Adrenal gland (tissue), 9 donors: ENCODE measurements at regions not wholly inside any gene's neighbourhood (a gene's known extent, or its start where the extent isn't known, plus 50 kb on each side); places are given as distances from the start of the nearest gene placed in this dataset.

Source experiments
- DNase-seq, 7 donors: peaks; one replicate each; pipeline ENCODE4 v3.0.0-alpha.2; 2019 to 2020
- H3K27ac ChIP-seq, 5 donors: fragments of 200-600 bp; sonication (generic) in 4 of 5; 1 replicate in 3 of 5; 2 replicates in 2 of 5; pipeline versions ENCODE4 v1.5.1 to v1.8.0; 2016 to 2020; ENCODE audit warnings: mild to moderate bottlenecking in 1 of 5
- H3K27me3 ChIP-seq: fragments of 200-600 bp; 2 replicates; pipeline ENCODE4 v1.8.0; 2021
- H3K36me3 ChIP-seq, 2 donors: fragments of 200-600 bp; replicated peaks in 1 of 2; 1 replicate in 1 of 2; 2 replicates in 1 of 2; pipeline versions ENCODE4 v1.5.1 to v1.8.0; 2018 to 2022
- H3K4me1 ChIP-seq, 2 donors: fragments of 200-600 bp; replicated peaks in 1 of 2; 1 replicate in 1 of 2; 2 replicates in 1 of 2; pipeline versions ENCODE4 v1.5.1 to v1.8.0; 2018 to 2021
- H3K4me3 ChIP-seq, 4 donors: fragments of 200-600 bp; sonication (generic) in 3 of 4; one replicate each; pipeline ENCODE4 v1.5.1; 2016 to 2018
- H3K9me3 ChIP-seq, 3 donors: fragments of 200-600 bp; sonication (generic) in 1 of 3; replicated peaks in 1 of 3; 1 replicate in 2 of 3; 2 replicates in 1 of 3; pipeline versions ENCODE4 v1.5.1 to v1.8.0; 2016 to 2021
- CTCF ChIP-seq, 6 experiments: fragments of 450-650 bp in 4 of 6; fragments of 200-600 bp in 2 of 6; sonication (generic) in 1 of 6; IDR thresholded peaks; 1 replicate in 5 of 6; 2 replicates in 1 of 6; pipeline versions ENCODE4 v1.5.1 to v1.8.0; 2016 to 2021; ENCODE audit warnings: antibody characterized with exemption in 6 of 6, mild to moderate bottlenecking in 2 of 6, moderate library complexity in 1 of 6
- POLR2A ChIP-seq, 2 donors: fragments of 450-650 bp; IDR thresholded peaks; one replicate each; pipeline ENCODE4 v1.6.1; 2017; ENCODE audit warnings: antibody characterized with exemption in 2 of 2, mild to moderate bottlenecking in 2 of 2, moderate library complexity in 1 of 2
- WGBS, 4 donors: extraction: QIAGEN DNeasy Blood & Tissue Kit in 2 of 4; methylation state at CpG; one replicate each; pipeline versions ENCODE4 v1.1.5 to v1.1.7; 2013 to 2017; 5-methylcytosine and 5-hydroxymethylcytosine counted together
- intact Hi-C, 2 donors: fragments of 100-400 bp; cut with DNase I; formaldehyde crosslinking; loops; one replicate each; pipeline versions ENCODE4 v1.14.1 to v1.15.0; 2022 to 2023
- donor health status: healthy with polysubstance abuse.
- donor health status: Bipolar disorder and iron deficiency.
- donor health status: DM: yes; HTN: yes; CAD: no.
- donor health status: DM: no; HTN: no; CAD: no.
- donor health status: DM: no; HTN: no; CAD: no.

- H3K27me3 ChIP-seq, result no peaks in the 10 kb centered on the region
- intact Hi-C loops, result no loop called here
- no peak overlapping the region for H3K27ac ChIP-seq
- no peaks in the 10 kb centered on the region for H3K4me1 ChIP-seq
- TF ChIP-seq POLR2A (IDR thresholded peaks at IDR 0.05) (no peak), CTCF (IDR thresholded peaks at IDR 0.05) (no peak)
- DNase-seq, result no peak
- H3K36me3 ChIP-seq, result no peaks in the 10 kb centered on the region
- H3K4me3 ChIP-seq, result no peak overlapping the region
- 95 to 98% (median 97%) methylated on average over 1 of the region's 1 CpG for WGBS, 4 donors
- peaks cover 0 to 4% (median 0%) of the 10 kb centered on the region in 3 donors for H3K9me3 ChIP-seq
Observed at GRCh38 chr18:27856820-27857219, 320.1 kb downstream of the CDH2 start.

GRCh38 chr18:27855486-27855885 is 321.4 kb downstream of the CDH2 start:
- intact Hi-C loops, result no loop called here
- H3K36me3 ChIP-seq, result no peaks in the 10 kb centered on the region
- DNase-seq, result no peak
- no peaks in the 10 kb centered on the region for H3K27me3 ChIP-seq
- H3K9me3 ChIP-seq, result peaks cover 0 to 4% (median 0%) of the 10 kb centered on the region in 3 donors
- H3K27ac ChIP-seq, result no peak overlapping the region
- no peaks in the 10 kb centered on the region for H3K4me1 ChIP-seq
- TF ChIP-seq POLR2A (IDR thresholded peaks at IDR 0.05) (no peak), CTCF (IDR thresholded peaks at IDR 0.05) (no peak)
- H3K4me3 ChIP-seq, result no peak overlapping the region

- WGBS, 4 donors, result 91 to 100% (median 97%) methylated on average over 1 of the region's 1 CpG
- no peak overlapping the region for H3K27ac ChIP-seq
- H3K4me1 ChIP-seq, result no peaks in the 10 kb centered on the region
- no peaks in the 10 kb centered on the region for H3K36me3 ChIP-seq
- H3K27me3 ChIP-seq, result no peaks in the 10 kb centered on the region
- peaks cover 0 to 4% (median 0%) of the 10 kb centered on the region in 3 donors for H3K9me3 ChIP-seq
- no peak for DNase-seq
- TF ChIP-seq CTCF (IDR thresholded peaks at IDR 0.05) (no peak), POLR2A (IDR thresholded peaks at IDR 0.05) (no peak)
- H3K4me3 ChIP-seq, result no peak overlapping the region
- intact Hi-C loops, result no loop called here
Observed at GRCh38 chr18:27854631-27855030, 322.3 kb downstream of the CDH2 start.

- no peaks in the 10 kb centered on the region for H3K27me3 ChIP-seq
- no peak for DNase-seq
- H3K27ac ChIP-seq, result no peak overlapping the region
- H3K9me3 ChIP-seq, result no peaks in the 10 kb centered on the region
- H3K4me3 ChIP-seq, result no peak overlapping the region
- no peaks in the 10 kb centered on the region for H3K4me1 ChIP-seq
- no peak for TF ChIP-seq POLR2A (IDR thresholded peaks at IDR 0.05)
- TF ChIP-seq CTCF (IDR thresholded peaks at IDR 0.05), result no peak
- intact Hi-C loops, result no loop called here
- no peaks in the 10 kb centered on the region for H3K36me3 ChIP-seq
- WGBS, 4 donors, result 69 to 83% (median 76%) methylated on average over 4 of the region's 4 CpGs
Observed at GRCh38 chr18:27848336-27848735, 328.6 kb downstream of the CDH2 start.
